HK-2 (cell line): ENCODE measurements at regions not wholly inside any gene's neighbourhood (a gene's known extent, or its start where the extent isn't known, plus 50 kb on each side); places are given as distances from the start of the nearest gene placed in this dataset.

ENCODE experiments used
- DNase-seq: peaks from one replicate; pipeline ENCODE4 v3.0.0-alpha.2; 2018; ENCODE audit not compliant: unreplicated experiment

- DNase-seq: no peak
Observed at GRCh38 chr2:147553775-147554271, 291.0 kb upstream of the ACVR2A start.

- DNase-seq: no peak
Observed at GRCh38 chr2:147550995-147551731, 293.7 kb upstream of the ACVR2A start.

GRCh38 chr2:147549054-147549453 is 295.8 kb upstream of the ACVR2A start:
- DNase-seq: no peak

- no peak for DNase-seq
Observed at GRCh38 chr2:147548451-147548850, 296.4 kb upstream of the ACVR2A start.

- no peak for DNase-seq
Observed at GRCh38 chr2:147547440-147547839, 297.4 kb upstream of the ACVR2A start.

GRCh38 chr2:147546109-147546508 is 298.7 kb upstream of the ACVR2A start:
- no peak for DNase-seq

GRCh38 chr2:147543056-147543455 is 301.8 kb upstream of the ACVR2A start:
- DNase-seq: no peak

- DNase-seq: no peak
Observed at GRCh38 chr2:147542351-147542750, 302.5 kb upstream of the ACVR2A start.

- no peak for DNase-seq
Observed at GRCh38 chr2:147541314-147541713, 303.5 kb upstream of the ACVR2A start.

GRCh38 chr2:147538821-147539220 is 306.0 kb upstream of the ACVR2A start:
- DNase-seq: no peak

- DNase-seq: no peak
Observed at GRCh38 chr2:147538088-147538487, 306.7 kb upstream of the ACVR2A start.

GRCh38 chr2:147531269-147531668 is 313.6 kb upstream of the ACVR2A start:
- DNase-seq: no peak

GRCh38 chr2:147530033-147530432 is 314.8 kb upstream of the ACVR2A start:
- DNase-seq: no peak

GRCh38 chr2:147525819-147526489 is 318.9 kb upstream of the ACVR2A start:
- no peak for DNase-seq

GRCh38 chr2:147524912-147525311 is 319.9 kb upstream of the ACVR2A start:
- no peak for DNase-seq

GRCh38 chr2:147523415-147523814 is 321.4 kb upstream of the ACVR2A start:
- no peak for DNase-seq

- no peak for DNase-seq
Observed at GRCh38 chr2:147521936-147522335, 322.9 kb upstream of the ACVR2A start.

- DNase-seq: no peak
Observed at GRCh38 chr2:147520817-147521216, 324.0 kb upstream of the ACVR2A start.

GRCh38 chr2:147519178-147519577 is 325.7 kb upstream of the ACVR2A start:
- DNase-seq: no peak

- DNase-seq: no peak
Observed at GRCh38 chr2:147515213-147515612, 329.6 kb upstream of the ACVR2A start.

- no peak for DNase-seq
Observed at GRCh38 chr2:147512206-147512605, 332.6 kb upstream of the ACVR2A start.

GRCh38 chr2:147511491-147511948 is 333.3 kb upstream of the ACVR2A start:
- no peak for DNase-seq

GRCh38 chr2:147509821-147510220 is 335.0 kb upstream of the ACVR2A start:
- DNase-seq: no peak
